Progenitor cell of endocrine pancreas (in vitro differentiated cells): ENCODE measurements at regions not wholly inside any gene's neighbourhood (a gene's known extent, or its start where the extent isn't known, plus 50 kb on each side); places are given as distances from the start of the nearest gene placed in this dataset.
A peak's percentile ranks its signal among the peaks of the same experiment; 100 is the strongest.

Source experiments
- DNase-seq: peaks from one replicate; pipeline ENCODE4 v3.0.0; 2021; ENCODE audit warnings: low spot score; ENCODE audit not compliant: unreplicated experiment
- H3K27ac Mint-ChIP-seq: 2 replicates; pipeline ENCODE4 v1.8.0; 2021; ENCODE audit warnings: mild to moderate bottlenecking, moderate library complexity, mixed read lengths
- H3K27me3 Mint-ChIP-seq: 2 replicates; pipeline ENCODE4 v1.8.0; 2021; ENCODE audit warnings: mixed read lengths
- H3K36me3 Mint-ChIP-seq: 2 replicates; pipeline ENCODE4 v1.8.0; 2022; ENCODE audit warnings: mixed read lengths; ENCODE audit not compliant: insufficient read depth
- H3K4me1 Mint-ChIP-seq: 2 replicates; pipeline ENCODE4 v1.8.0; 2021; ENCODE audit warnings: low read depth, mixed read lengths
- H3K4me3 Mint-ChIP-seq: 2 replicates; pipeline ENCODE4 v1.8.0; 2021; ENCODE audit warnings: low read depth, mild to moderate bottlenecking, moderate library complexity, mixed read lengths
- H3K9me3 Mint-ChIP-seq: 2 replicates; pipeline ENCODE4 v1.8.0; 2021; ENCODE audit warnings: low read depth, mixed read lengths
- CTCF ChIP-seq: fragments of 200-600 bp; sonication (generic); IDR thresholded peaks from one replicate; pipeline ENCODE4 v1.5.0; 2021; ENCODE audit warnings: antibody characterized with exemption, mild to moderate bottlenecking; ENCODE audit not compliant: unreplicated experiment

- no peak for TF ChIP-seq CTCF
- Mint-ChIP-seq H3K9me3 (peaks cover 23% of the 10 kb centered on the region), H3K36me3 (peaks cover 3% of the 10 kb centered on the region), H3K4me1 (peaks cover 6% of the 10 kb centered on the region), H3K4me3 (no peak overlapping the region), H3K27ac (no peak overlapping the region), H3K27me3 (no peaks in the 10 kb centered on the region)
- DNase-seq = no peak
These were observed 397.3 kb downstream of the SOX11 start for GRCh38 chr2:6089474-6089873.

GRCh38 chr2:6103372-6103771 is 411.2 kb downstream of the SOX11 start:
- Mint-ChIP-seq H3K27ac (no peak overlapping the region), H3K9me3 (peaks cover 9% of the 10 kb centered on the region), H3K4me1 (peaks cover 10% of the 10 kb centered on the region), H3K36me3 (no peaks in the 10 kb centered on the region), H3K27me3 (no peaks in the 10 kb centered on the region), H3K4me3 (no peak overlapping the region)
- no peak for DNase-seq
- TF ChIP-seq CTCF = no peak

GRCh38 chr2:6103949-6104348 is 411.8 kb downstream of the SOX11 start:
- Mint-ChIP-seq H3K27ac (no peak overlapping the region), H3K4me3 (no peak overlapping the region), H3K27me3 (no peaks in the 10 kb centered on the region), H3K9me3 (peaks cover 6% of the 10 kb centered on the region), H3K36me3 (no peaks in the 10 kb centered on the region), H3K4me1 (peaks cover 13% of the 10 kb centered on the region)
- TF ChIP-seq CTCF = peak; percentile 22
- DNase-seq = no peak

- H3K36me3 Mint-ChIP-seq = no peaks in the 10 kb centered on the region
- peaks cover 3% of the 10 kb centered on the region for H3K9me3 Mint-ChIP-seq
- H3K27me3 Mint-ChIP-seq = no peaks in the 10 kb centered on the region
- DNase-seq = no peak
- no peak overlapping the region for H3K4me3 Mint-ChIP-seq
- H3K27ac Mint-ChIP-seq = no peak overlapping the region
- H3K4me1 Mint-ChIP-seq = peaks cover 12% of the 10 kb centered on the region
- TF ChIP-seq CTCF = no peak
These were observed 415.1 kb downstream of the SOX11 start for GRCh38 chr2:6107290-6107689.

- TF ChIP-seq CTCF = no peak
- DNase-seq = no peak
- no peak overlapping the region for H3K27ac Mint-ChIP-seq
- H3K9me3 Mint-ChIP-seq = no peaks in the 10 kb centered on the region
- H3K27me3 Mint-ChIP-seq = no peaks in the 10 kb centered on the region
- H3K36me3 Mint-ChIP-seq = no peaks in the 10 kb centered on the region
- H3K4me3 Mint-ChIP-seq = no peak overlapping the region
- peaks cover 6% of the 10 kb centered on the region for H3K4me1 Mint-ChIP-seq
These were observed 417.6 kb downstream of the SOX11 start for GRCh38 chr2:6109831-6110230.
